PC-9 (cell line): ENCODE measurements at regions not wholly inside any gene's neighbourhood (a gene's known extent, or its start where the extent isn't known, plus 50 kb on each side); places are given as distances from the start of the nearest gene placed in this dataset.

Experiments
- BruUV-seq: library from RNA; stranded (reverse); fragments of 400-500 nt; replicated peaks from 2 replicates; lab custom pipeline; 2021; lab: Mats Ljungman, UMichigan
- CTCF ChIA-PET: fragments of 300-600 bp; sonication (Branson Sonifier 250); formaldehyde crosslinking; loops from one replicate; lab custom pipeline; 2022; ENCODE audit warnings: antibody characterized with exemption; lab: Charles Lee
- POLR2A ChIA-PET: fragments of 300-600 bp; sonication (Branson Sonifier 250); formaldehyde crosslinking; loops from one replicate; lab custom pipeline; 2022; ENCODE audit warnings: antibody characterized with exemption; ENCODE audit not compliant: unreplicated experiment; lab: Charles Lee
- DNase-seq, 2 experiments: peaks; one replicate each; pipeline versions ENCODE4 v3.0.0 to v3.0.0-alpha.2; 2015 to 2022; ENCODE audit warnings: mixed read lengths in 1 of 2
- H2AFZ ChIP-seq: fragments of 200-600 bp; sonication (generic); 2 replicates; pipeline ENCODE4 v1.8.1; 2017; ENCODE audit warnings: antibody characterized with exemption
- H3F3A ChIP-seq: fragments of 200-600 bp; sonication (generic); 2 replicates; pipeline ENCODE4 v1.8.1; 2017; ENCODE audit warnings: antibody characterized with exemption, mild to moderate bottlenecking, low read depth; ENCODE audit not compliant: insufficient read depth
- H3K27ac ChIP-seq: fragments of 200-600 bp; sonication (generic); 2 replicates; pipeline ENCODE4 v1.6.1; 2016; ENCODE audit warnings: mixed run types
- H3K27me3 ChIP-seq: fragments of 200-600 bp; sonication (generic); 2 replicates; pipeline ENCODE4 v1.6.1; 2016; ENCODE audit warnings: low read depth, mixed run types; ENCODE audit not compliant: insufficient read depth
- H3K36me3 ChIP-seq: fragments of 200-600 bp; sonication (generic); 2 replicates; pipeline ENCODE4 v1.6.1; 2016; ENCODE audit warnings: low read depth, mixed run types
- H3K4me1 ChIP-seq: fragments of 200-600 bp; sonication (generic); replicated peaks from 2 replicates; pipeline ENCODE4 v1.6.1; 2016; ENCODE audit warnings: mixed run types; ENCODE audit not compliant: insufficient read depth
- H3K4me2 ChIP-seq: fragments of 200-600 bp; sonication (generic); 2 replicates; pipeline ENCODE4 v1.6.1; 2017; ENCODE audit warnings: mixed run types
- H3K4me3 ChIP-seq: fragments of 200-600 bp; sonication (generic); 2 replicates; pipeline ENCODE4 v1.6.1; 2016; ENCODE audit warnings: mixed run types
- H3K79me2 ChIP-seq: fragments of 200-600 bp; sonication (generic); 2 replicates; pipeline ENCODE4 v1.6.1; 2017; ENCODE audit warnings: low read depth, mixed run types
- H3K9me2 ChIP-seq: fragments of 200-600 bp; sonication (generic); 2 replicates; pipeline ENCODE4 v1.8.1; 2017; ENCODE audit warnings: mild to moderate bottlenecking; ENCODE audit not compliant: insufficient read depth
- H3K9me3 ChIP-seq: fragments of 200-600 bp; sonication (generic); 2 replicates; pipeline ENCODE4 v1.8.1; 2016; ENCODE audit warnings: low read depth; ENCODE audit not compliant: insufficient read depth
- H4K20me1 ChIP-seq: fragments of 200-600 bp; sonication (generic); 2 replicates; pipeline ENCODE4 v1.8.1; 2017; ENCODE audit not compliant: insufficient read depth
- EZH2 ChIP-seq: fragments of 200-600 bp; sonication (generic); IDR thresholded peaks from 2 replicates; pipeline ENCODE4 v1.8.0; 2017; ENCODE audit warnings: antibody characterized with exemption, low read depth
- intact Hi-C: fragments of 100-400 bp; cut with micrococcal nuclease; formaldehyde crosslinking; loops from one replicate; pipeline ENCODE4 v1.10.0; 2022; ENCODE audit not compliant: unreplicated experiment
- TF ChIP-seq, protein P1 (sequence below): fragments of 200-600 bp; sonication (generic); conservative IDR thresholded peaks from 2 replicates; pipeline ENCODE4 v1.6.1; 2017; ENCODE audit warnings: mixed run types, antibody characterized with exemption, mild to moderate bottlenecking, moderate library complexity

DNA sequence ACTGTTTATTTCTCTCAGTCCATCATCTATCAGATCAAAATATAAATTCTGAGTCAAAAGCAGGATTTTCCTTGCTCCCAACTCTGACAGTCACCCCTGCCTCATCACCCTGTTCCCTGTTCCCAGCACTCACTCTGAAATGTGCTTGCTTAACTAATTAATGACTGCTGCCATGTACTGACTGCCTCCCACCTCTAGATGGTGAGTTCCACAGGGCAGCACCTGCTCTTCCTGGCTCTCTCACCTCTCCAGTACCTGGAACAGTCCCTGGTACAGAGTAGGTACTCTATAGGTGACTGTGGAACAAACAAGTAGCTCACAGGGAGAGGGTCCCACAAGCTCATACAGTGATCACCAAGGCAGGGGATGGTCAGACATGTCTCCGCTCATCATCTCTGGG is 114.3 kb upstream of the C16orf82 start:
- no peaks in the 10 kb centered on the region for H3K9me2 ChIP-seq
- ChIA-PET CTCF (no interaction called here), POLR2A (no interaction called here)
- H3K4me3 ChIP-seq = no peak overlapping the region
- peaks cover 45% of the 10 kb centered on the region for H3K27me3 ChIP-seq
- no peaks in the 10 kb centered on the region for H3K36me3 ChIP-seq
- H3K27ac ChIP-seq = no peak overlapping the region
- no peak for DNase-seq
- intact Hi-C loops = no loop called here
- H3K4me1 ChIP-seq = no peaks in the 10 kb centered on the region
- no peak overlapping the region for H2AFZ ChIP-seq
- H3K9me3 ChIP-seq = no peaks in the 10 kb centered on the region
- H3K79me2 ChIP-seq = no peaks in the 10 kb centered on the region
- no peak overlapping the region for H3K4me2 ChIP-seq
- H3F3A ChIP-seq = no peaks in the 10 kb centered on the region
- TF ChIP-seq, protein P1, sequence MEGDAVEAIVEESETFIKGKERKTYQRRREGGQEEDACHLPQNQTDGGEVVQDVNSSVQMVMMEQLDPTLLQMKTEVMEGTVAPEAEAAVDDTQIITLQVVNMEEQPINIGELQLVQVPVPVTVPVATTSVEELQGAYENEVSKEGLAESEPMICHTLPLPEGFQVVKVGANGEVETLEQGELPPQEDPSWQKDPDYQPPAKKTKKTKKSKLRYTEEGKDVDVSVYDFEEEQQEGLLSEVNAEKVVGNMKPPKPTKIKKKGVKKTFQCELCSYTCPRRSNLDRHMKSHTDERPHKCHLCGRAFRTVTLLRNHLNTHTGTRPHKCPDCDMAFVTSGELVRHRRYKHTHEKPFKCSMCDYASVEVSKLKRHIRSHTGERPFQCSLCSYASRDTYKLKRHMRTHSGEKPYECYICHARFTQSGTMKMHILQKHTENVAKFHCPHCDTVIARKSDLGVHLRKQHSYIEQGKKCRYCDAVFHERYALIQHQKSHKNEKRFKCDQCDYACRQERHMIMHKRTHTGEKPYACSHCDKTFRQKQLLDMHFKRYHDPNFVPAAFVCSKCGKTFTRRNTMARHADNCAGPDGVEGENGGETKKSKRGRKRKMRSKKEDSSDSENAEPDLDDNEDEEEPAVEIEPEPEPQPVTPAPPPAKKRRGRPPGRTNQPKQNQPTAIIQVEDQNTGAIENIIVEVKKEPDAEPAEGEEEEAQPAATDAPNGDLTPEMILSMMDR = no peak
- TF ChIP-seq EZH2 = no peak
- no TSS peak for BruUV-seq
- H4K20me1 ChIP-seq = no peaks in the 10 kb centered on the region

GRCh38 chr16:26957283-26957859 is 109.4 kb upstream of the C16orf82 start:
- intact Hi-C loops = no loop called here
- no peak overlapping the region for H3K27ac ChIP-seq
- H3K79me2 ChIP-seq = no peaks in the 10 kb centered on the region
- no peaks in the 10 kb centered on the region for H3K9me3 ChIP-seq
- no peaks in the 10 kb centered on the region for H4K20me1 ChIP-seq
- TF ChIP-seq EZH2 = no peak
- TF ChIP-seq, protein P1 = no peak
- H2AFZ ChIP-seq = no peak overlapping the region
- no peaks in the 10 kb centered on the region for H3F3A ChIP-seq
- H3K4me2 ChIP-seq = no peak overlapping the region
- no peaks in the 10 kb centered on the region for H3K9me2 ChIP-seq
- H3K36me3 ChIP-seq = no peaks in the 10 kb centered on the region
- POLR2A ChIA-PET = no interaction called here
- peaks cover 25% of the 10 kb centered on the region for H3K27me3 ChIP-seq
- BruUV-seq = no TSS peak
- H3K4me3 ChIP-seq = no peak overlapping the region
- CTCF ChIA-PET = no interaction called here
- H3K4me1 ChIP-seq = no peaks in the 10 kb centered on the region
- no peak for DNase-seq

- no peaks in the 10 kb centered on the region for H4K20me1 ChIP-seq
- no peaks in the 10 kb centered on the region for H3K79me2 ChIP-seq
- H3K4me1 ChIP-seq = no peaks in the 10 kb centered on the region
- no peak overlapping the region for H3K4me3 ChIP-seq
- ChIA-PET POLR2A (no interaction called here), CTCF (interaction anchor here (0.6 kb wide), 1 partner anchor 151 kb away, joined by 4 read pairs; no protein-coding TSS in a partner anchor)
- TF ChIP-seq, protein P1 = no peak
- no peak for TF ChIP-seq EZH2
- no peak overlapping the region for H3K4me2 ChIP-seq
- H3K9me2 ChIP-seq = no peaks in the 10 kb centered on the region
- intact Hi-C loops = no loop called here
- H3K27me3 ChIP-seq = 0 out of 2 replicates have a peak, but pooled peaks cover 8% of the 10 kb centered on the region
- H3K9me3 ChIP-seq = no peaks in the 10 kb centered on the region
- no TSS peak for BruUV-seq
- H3F3A ChIP-seq = no peaks in the 10 kb centered on the region
- no peak overlapping the region for H3K27ac ChIP-seq
- H3K36me3 ChIP-seq = no peaks in the 10 kb centered on the region
- DNase-seq = no peak
- no peak overlapping the region for H2AFZ ChIP-seq
These were observed 107.2 kb upstream of the C16orf82 start for GRCh38 chr16:26959416-26960009.
